Parathyroid adenoma (tissue), 2 donors: ENCODE measurements at regions not wholly inside any gene's neighbourhood (a gene's known extent, or its start where the extent isn't known, plus 50 kb on each side); places are given as distances from the start of the nearest gene placed in this dataset.

Experiments
- H2AFZ ChIP-seq: fragments of 300-600 bp; sonication (generic); one replicate; pipeline ENCODE4 v1.7.0; 2017; ENCODE audit warnings: antibody characterized with exemption, mild to moderate bottlenecking
- H3K27ac ChIP-seq: fragments of 300-600 bp; sonication (generic); one replicate; pipeline ENCODE4 v1.7.0; 2017
- H3K27me3 ChIP-seq: fragments of 300-600 bp; sonication (generic); one replicate; pipeline ENCODE4 v1.7.0; 2017; ENCODE audit warnings: low read length; ENCODE audit not compliant: control insufficient read depth, insufficient read depth
- H3K36me3 ChIP-seq: fragments of 300-600 bp; sonication (generic); one replicate; pipeline ENCODE4 v1.7.0; 2017; ENCODE audit warnings: low read length; ENCODE audit not compliant: control insufficient read depth, insufficient read depth
- H3K4me1 ChIP-seq: fragments of 300-600 bp; sonication (generic); one replicate; pipeline ENCODE4 v1.7.0; 2017; ENCODE audit warnings: control low read depth
- H3K4me2 ChIP-seq: fragments of 300-600 bp; sonication (generic); one replicate; pipeline ENCODE4 v1.7.0; 2017; ENCODE audit warnings: low read length
- H3K4me3 ChIP-seq: fragments of 300-600 bp; sonication (generic); one replicate; pipeline ENCODE4 v1.7.0; 2017; ENCODE audit warnings: low read depth, low read length
- H3K79me2 ChIP-seq: fragments of 300-600 bp; sonication (generic); one replicate; pipeline ENCODE4 v1.7.0; 2017; ENCODE audit warnings: control low read depth
- H3K9ac ChIP-seq: fragments of 300-600 bp; sonication (generic); one replicate; pipeline ENCODE4 v1.7.0; 2017; ENCODE audit warnings: mild to moderate bottlenecking
- H3K9me3 ChIP-seq: fragments of 300-600 bp; sonication (generic); one replicate; pipeline ENCODE4 v1.7.0; 2017; ENCODE audit warnings: low read length; ENCODE audit not compliant: control insufficient read depth
- TF ChIP-seq, protein P1 (sequence below): fragments of 300-600 bp; sonication (generic); IDR thresholded peaks from one replicate; pipeline ENCODE4 v1.7.0; 2017; ENCODE audit warnings: antibody characterized with exemption, mild to moderate bottlenecking
- donor health status: primary hyperparathyroidism.

DNA sequence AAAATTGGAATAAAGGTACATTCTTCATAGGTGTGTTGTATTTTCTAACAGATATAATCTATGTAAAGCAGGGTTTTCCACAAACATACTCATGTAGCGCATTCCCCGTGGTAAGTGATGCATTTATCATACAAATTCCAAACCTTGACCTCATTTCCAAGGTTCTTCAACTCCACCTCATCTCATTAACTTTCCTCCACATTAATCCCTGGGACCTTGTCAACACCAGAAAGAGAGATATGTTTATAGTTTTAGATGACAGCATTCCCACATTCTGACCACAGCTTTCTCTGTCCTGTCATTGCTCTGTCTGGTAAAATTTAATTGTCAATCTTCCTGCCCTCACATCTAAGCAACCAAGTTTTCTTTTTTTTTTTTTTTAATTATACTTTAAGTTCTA lies 415.1 kb downstream of the TMEM161B start:
- Histone ChIP-seq H2AFZ (no peak overlapping the region), H3K9me3 (no peaks in the 10 kb centered on the region), H3K4me3 (no peak overlapping the region), H3K36me3 (no peaks in the 10 kb centered on the region), H3K27me3 (no peaks in the 10 kb centered on the region), H3K9ac (no peak overlapping the region), H3K27ac (no peak overlapping the region), H3K79me2 (no peaks in the 10 kb centered on the region), H3K4me1 (no peaks in the 10 kb centered on the region), H3K4me2 (no peak overlapping the region)
- TF ChIP-seq, protein P1, sequence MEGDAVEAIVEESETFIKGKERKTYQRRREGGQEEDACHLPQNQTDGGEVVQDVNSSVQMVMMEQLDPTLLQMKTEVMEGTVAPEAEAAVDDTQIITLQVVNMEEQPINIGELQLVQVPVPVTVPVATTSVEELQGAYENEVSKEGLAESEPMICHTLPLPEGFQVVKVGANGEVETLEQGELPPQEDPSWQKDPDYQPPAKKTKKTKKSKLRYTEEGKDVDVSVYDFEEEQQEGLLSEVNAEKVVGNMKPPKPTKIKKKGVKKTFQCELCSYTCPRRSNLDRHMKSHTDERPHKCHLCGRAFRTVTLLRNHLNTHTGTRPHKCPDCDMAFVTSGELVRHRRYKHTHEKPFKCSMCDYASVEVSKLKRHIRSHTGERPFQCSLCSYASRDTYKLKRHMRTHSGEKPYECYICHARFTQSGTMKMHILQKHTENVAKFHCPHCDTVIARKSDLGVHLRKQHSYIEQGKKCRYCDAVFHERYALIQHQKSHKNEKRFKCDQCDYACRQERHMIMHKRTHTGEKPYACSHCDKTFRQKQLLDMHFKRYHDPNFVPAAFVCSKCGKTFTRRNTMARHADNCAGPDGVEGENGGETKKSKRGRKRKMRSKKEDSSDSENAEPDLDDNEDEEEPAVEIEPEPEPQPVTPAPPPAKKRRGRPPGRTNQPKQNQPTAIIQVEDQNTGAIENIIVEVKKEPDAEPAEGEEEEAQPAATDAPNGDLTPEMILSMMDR: no peak

DNA sequence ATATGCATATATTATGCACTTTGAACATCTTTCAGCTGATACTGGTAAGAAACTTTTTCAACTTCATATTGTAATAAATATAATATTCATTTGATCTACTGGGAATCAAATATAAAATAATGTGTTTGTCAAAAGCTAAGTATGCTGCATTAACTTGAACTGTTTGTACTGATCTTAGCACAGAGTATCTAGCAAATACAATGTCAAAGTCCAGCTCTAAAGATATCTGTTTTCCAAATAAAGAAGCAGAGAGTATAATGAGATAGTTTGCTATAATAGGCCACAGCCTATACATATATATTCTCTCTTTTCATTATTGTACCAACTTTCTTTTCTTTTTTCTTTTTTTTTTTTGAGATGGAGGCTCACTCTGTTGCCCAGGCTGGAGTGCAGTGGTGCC lies 417.0 kb downstream of the TMEM161B start:
- Histone ChIP-seq H3K9ac (no peak overlapping the region), H3K27ac (no peak overlapping the region), H2AFZ (no peak overlapping the region), H3K36me3 (no peaks in the 10 kb centered on the region), H3K9me3 (no peaks in the 10 kb centered on the region), H3K27me3 (no peaks in the 10 kb centered on the region), H3K4me3 (no peak overlapping the region), H3K79me2 (no peaks in the 10 kb centered on the region), H3K4me2 (no peak overlapping the region), H3K4me1 (no peaks in the 10 kb centered on the region)
- TF ChIP-seq, protein P1: no peak

DNA sequence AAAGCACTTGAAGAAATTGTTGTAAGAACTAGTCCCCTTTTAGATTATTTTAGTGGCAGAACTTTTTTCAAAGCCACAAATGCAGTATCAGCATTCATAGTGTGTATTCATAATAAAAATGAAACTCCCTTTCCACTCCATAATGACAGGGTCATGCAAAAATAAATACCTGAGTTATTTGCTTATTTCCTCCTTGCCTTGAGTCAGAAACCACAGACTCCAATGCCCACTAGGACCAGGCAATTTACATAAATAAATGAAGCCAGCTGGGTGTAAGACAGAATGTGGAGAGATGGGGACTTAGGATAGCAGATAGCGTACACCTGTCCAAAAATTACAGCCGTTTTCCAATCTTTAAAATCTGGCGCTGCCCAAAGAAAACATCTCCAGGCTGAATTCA lies 417.8 kb downstream of the TMEM161B start:
- Histone ChIP-seq H3K79me2 (no peaks in the 10 kb centered on the region), H3K36me3 (no peaks in the 10 kb centered on the region), H3K4me2 (no peak overlapping the region), H3K27ac (no peak overlapping the region), H2AFZ (no peak overlapping the region), H3K27me3 (no peaks in the 10 kb centered on the region), H3K4me1 (no peaks in the 10 kb centered on the region), H3K4me3 (no peak overlapping the region), H3K9me3 (no peaks in the 10 kb centered on the region), H3K9ac (no peak overlapping the region)
- TF ChIP-seq, protein P1: no peak

DNA sequence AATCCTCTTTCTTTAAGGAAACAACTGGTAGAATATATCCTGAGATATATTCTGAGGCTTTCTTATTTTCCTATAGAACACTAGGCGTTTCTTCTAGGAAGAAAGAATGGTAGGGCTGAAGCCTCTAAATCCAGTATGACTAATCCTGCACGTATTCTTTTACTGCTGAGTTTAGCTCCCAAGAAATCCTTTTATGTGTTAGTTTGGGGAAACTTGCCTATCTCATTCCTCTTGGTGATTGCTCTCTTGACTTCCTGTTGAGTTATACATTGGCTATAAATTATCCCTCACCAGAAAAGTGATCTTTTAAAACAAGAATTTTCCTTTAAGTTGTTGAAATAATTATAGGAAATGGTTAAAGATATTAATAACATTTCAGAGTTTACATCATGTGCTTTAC lies 422.9 kb downstream of the TMEM161B start:
- H3K36me3 ChIP-seq: no peaks in the 10 kb centered on the region
- H3K9ac ChIP-seq: no peak overlapping the region
- H3K4me3 ChIP-seq: no peak overlapping the region
- TF ChIP-seq, protein P1: no peak
- H3K79me2 ChIP-seq: no peaks in the 10 kb centered on the region
- no peak overlapping the region for H3K4me2 ChIP-seq
- H3K4me1 ChIP-seq: no peaks in the 10 kb centered on the region
- no peaks in the 10 kb centered on the region for H3K27me3 ChIP-seq
- no peak overlapping the region for H3K27ac ChIP-seq
- H3K9me3 ChIP-seq: no peaks in the 10 kb centered on the region
- no peak overlapping the region for H2AFZ ChIP-seq

DNA sequence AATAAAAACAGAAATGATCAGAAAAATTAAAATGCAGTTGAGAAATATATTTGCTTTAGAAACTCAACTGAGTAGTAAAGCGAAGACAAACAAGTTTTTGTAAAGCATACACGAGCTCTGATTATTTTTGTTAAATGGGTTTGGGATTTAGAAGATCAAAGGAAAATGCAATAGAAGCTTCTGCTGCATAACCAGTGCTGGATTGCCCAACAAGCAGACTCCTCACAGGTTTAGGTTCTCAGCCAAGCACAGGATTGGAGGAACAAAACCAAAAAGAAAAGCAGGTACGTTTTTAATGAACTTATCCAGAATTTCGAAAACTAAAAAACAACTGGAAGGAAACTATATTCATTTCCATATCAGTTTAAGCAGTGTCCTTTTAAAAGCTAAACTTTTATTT lies 423.8 kb downstream of the TMEM161B start:
- no peak overlapping the region for H3K27ac ChIP-seq
- no peaks in the 10 kb centered on the region for H3K9me3 ChIP-seq
- H3K4me1 ChIP-seq: no peaks in the 10 kb centered on the region
- no peaks in the 10 kb centered on the region for H3K79me2 ChIP-seq
- no peak overlapping the region for H2AFZ ChIP-seq
- no peak overlapping the region for H3K4me2 ChIP-seq
- H3K27me3 ChIP-seq: no peaks in the 10 kb centered on the region
- H3K9ac ChIP-seq: no peak overlapping the region
- no peaks in the 10 kb centered on the region for H3K36me3 ChIP-seq
- no peak overlapping the region for H3K4me3 ChIP-seq
- TF ChIP-seq, protein P1: no peak
